ENCODE measurements at regions not wholly inside any gene's neighbourhood (a gene's known extent, or its start where the extent isn't known, plus 50 kb on each side); places are given as distances from the start of the nearest gene placed in this dataset.

DNA sequence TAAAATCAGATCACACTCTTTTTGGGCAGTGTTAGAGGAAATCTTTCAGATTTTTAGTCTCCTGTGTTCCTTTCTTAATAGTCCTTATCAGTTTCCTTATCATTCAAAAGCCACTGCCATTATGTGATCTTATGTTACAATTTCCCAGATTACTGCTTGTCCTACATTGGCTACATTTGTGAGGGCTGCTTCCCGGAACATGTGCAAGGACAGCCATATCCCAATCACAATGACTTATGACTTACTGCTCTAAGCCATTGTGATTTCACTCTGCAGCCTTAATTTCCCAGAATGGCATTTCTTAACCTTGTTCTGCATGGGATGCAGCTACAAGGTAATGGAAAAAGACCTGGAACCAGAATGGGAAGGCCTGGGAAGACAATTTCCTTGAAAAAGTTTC, 125.1 kb upstream of the PPP2R3A start:
- H3K9me3 ChIP-seq (ENCODE audit: low read length), result no peaks in the 10 kb centered on the region
- no peak overlapping the region for H3K4me2 ChIP-seq (ENCODE audit: low read length)
- no peaks in the 10 kb centered on the region for H3K79me2 ChIP-seq (ENCODE audit: insufficient read depth, low read depth, low read length)
- DNase-seq (ENCODE audit: low spot score), result no peak
- H3K27ac ChIP-seq (ENCODE audit: low read depth, low read length, poor library complexity, severe bottlenecking), result no peak overlapping the region
- no peaks in the 10 kb centered on the region for H3K4me1 ChIP-seq (ENCODE audit: insufficient read depth, low read length, poor library complexity, severe bottlenecking)
- intact Hi-C loops (cut with micrococcal nuclease; ENCODE audit: unreplicated experiment), result no loop called here
- TF ChIP-seq, protein P1, sequence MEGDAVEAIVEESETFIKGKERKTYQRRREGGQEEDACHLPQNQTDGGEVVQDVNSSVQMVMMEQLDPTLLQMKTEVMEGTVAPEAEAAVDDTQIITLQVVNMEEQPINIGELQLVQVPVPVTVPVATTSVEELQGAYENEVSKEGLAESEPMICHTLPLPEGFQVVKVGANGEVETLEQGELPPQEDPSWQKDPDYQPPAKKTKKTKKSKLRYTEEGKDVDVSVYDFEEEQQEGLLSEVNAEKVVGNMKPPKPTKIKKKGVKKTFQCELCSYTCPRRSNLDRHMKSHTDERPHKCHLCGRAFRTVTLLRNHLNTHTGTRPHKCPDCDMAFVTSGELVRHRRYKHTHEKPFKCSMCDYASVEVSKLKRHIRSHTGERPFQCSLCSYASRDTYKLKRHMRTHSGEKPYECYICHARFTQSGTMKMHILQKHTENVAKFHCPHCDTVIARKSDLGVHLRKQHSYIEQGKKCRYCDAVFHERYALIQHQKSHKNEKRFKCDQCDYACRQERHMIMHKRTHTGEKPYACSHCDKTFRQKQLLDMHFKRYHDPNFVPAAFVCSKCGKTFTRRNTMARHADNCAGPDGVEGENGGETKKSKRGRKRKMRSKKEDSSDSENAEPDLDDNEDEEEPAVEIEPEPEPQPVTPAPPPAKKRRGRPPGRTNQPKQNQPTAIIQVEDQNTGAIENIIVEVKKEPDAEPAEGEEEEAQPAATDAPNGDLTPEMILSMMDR (conservative IDR thresholded peaks at IDR 0.05; ENCODE audit: low read length), result no peak
- TF ChIP-seq EZH2phosphoT487 (IDR thresholded peaks at IDR 0.05; ENCODE audit: borderline replicate concordance, low read depth, low read length), result no peak
- BruUV-seq (replicated peaks), result no TSS peak
- H2AFZ ChIP-seq (ENCODE audit: low read length), result no peak overlapping the region
- no peak overlapping the region for H3K4me3 ChIP-seq (ENCODE audit: low read depth, low read length, poor library complexity, severe bottlenecking)
- ChIA-PET CTCF (ENCODE audit: unreplicated experiment) (no interaction called here), POLR2A (no interaction called here)
- no peaks in the 10 kb centered on the region for H3K36me3 ChIP-seq (ENCODE audit: insufficient read depth, low read length)
- H3K9me2 ChIP-seq (ENCODE audit: insufficient read depth, low read length), result no peaks in the 10 kb centered on the region
- no peaks in the 10 kb centered on the region for H4K20me1 ChIP-seq (ENCODE audit: insufficient read depth, low read length)

DNA sequence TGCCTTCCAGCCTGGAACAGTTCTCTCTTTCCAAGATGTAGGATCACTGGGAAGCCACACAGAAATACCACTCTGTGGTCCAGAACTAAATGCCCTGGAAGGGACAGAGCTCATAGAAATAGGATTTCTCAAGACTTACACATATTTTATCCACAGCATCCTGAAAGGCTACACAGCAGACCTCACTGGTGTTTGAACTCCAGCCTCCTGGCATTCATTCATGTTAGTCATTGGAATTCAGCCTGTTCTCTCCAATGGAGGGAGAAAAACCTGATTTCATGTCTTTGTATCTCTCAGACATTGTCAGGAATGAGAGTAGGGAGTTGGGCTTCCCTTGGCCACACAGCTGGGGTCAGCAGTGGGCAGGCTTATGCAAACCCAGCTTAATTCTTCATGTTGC, 121.1 kb upstream of the PPP2R3A start:
- Histone ChIP-seq H3K27ac (ENCODE audit: low read depth, low read length, poor library complexity, severe bottlenecking) (no peak overlapping the region), H2AFZ (ENCODE audit: low read length) (no peak overlapping the region), H4K20me1 (ENCODE audit: insufficient read depth, low read length) (no peaks in the 10 kb centered on the region), H3K4me1 (ENCODE audit: insufficient read depth, low read length, poor library complexity, severe bottlenecking) (no peaks in the 10 kb centered on the region), H3K9me2 (ENCODE audit: insufficient read depth, low read length) (no peaks in the 10 kb centered on the region), H3K79me2 (ENCODE audit: insufficient read depth, low read depth, low read length) (no peaks in the 10 kb centered on the region), H3K9me3 (ENCODE audit: low read length) (no peaks in the 10 kb centered on the region), H3K4me2 (ENCODE audit: low read length) (no peak overlapping the region), H3K4me3 (ENCODE audit: low read depth, low read length, poor library complexity, severe bottlenecking) (no peak overlapping the region), H3K36me3 (ENCODE audit: insufficient read depth, low read length) (no peaks in the 10 kb centered on the region)
- TF ChIP-seq, protein P1 (conservative IDR thresholded peaks at IDR 0.05; ENCODE audit: low read length), result no peak
- TF ChIP-seq EZH2phosphoT487 (IDR thresholded peaks at IDR 0.05; ENCODE audit: borderline replicate concordance, low read depth, low read length), result no peak
- ChIA-PET CTCF (ENCODE audit: unreplicated experiment) (no interaction called here), POLR2A (interaction anchor here (0.7 kb wide), 1 partner anchor 25 kb away, joined by 3 read pairs; no protein-coding TSS in a partner anchor)
- intact Hi-C loops (cut with micrococcal nuclease; ENCODE audit: unreplicated experiment), result no loop called here
- DNase-seq (ENCODE audit: low spot score), result no peak
- no TSS peak for BruUV-seq (replicated peaks)

DNA sequence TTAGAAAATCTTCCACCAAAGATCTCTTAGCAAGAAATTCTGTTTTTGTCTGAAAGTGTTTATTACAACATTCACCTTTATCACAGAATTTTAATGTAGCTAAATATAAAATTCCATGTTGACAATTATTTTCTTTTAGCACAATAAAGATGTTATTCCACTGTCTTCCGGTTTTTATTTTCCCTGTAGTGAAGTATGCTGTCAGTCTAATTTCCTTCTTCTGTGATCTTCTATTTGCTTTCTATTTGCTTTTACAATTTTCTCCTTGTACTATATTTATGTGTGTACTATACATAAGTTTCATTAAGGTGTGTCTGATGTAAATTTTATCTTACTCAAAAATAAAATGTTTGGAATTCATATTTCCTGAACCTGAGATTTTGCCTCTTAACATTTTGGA, 117.5 kb upstream of the PPP2R3A start:
- TF ChIP-seq, protein P1 (conservative IDR thresholded peaks at IDR 0.05; ENCODE audit: low read length), result no peak
- no peak for TF ChIP-seq EZH2phosphoT487 (IDR thresholded peaks at IDR 0.05; ENCODE audit: borderline replicate concordance, low read depth, low read length)
- intact Hi-C loops (cut with micrococcal nuclease; ENCODE audit: unreplicated experiment), result no loop called here
- Histone ChIP-seq H3K4me1 (ENCODE audit: insufficient read depth, low read length, poor library complexity, severe bottlenecking) (no peaks in the 10 kb centered on the region), H3K4me3 (ENCODE audit: low read depth, low read length, poor library complexity, severe bottlenecking) (no peak overlapping the region), H3K9me2 (ENCODE audit: insufficient read depth, low read length) (no peaks in the 10 kb centered on the region), H3K27ac (ENCODE audit: low read depth, low read length, poor library complexity, severe bottlenecking) (no peak overlapping the region), H2AFZ (ENCODE audit: low read length) (no peak overlapping the region), H3K79me2 (ENCODE audit: insufficient read depth, low read depth, low read length) (no peaks in the 10 kb centered on the region), H3K4me2 (ENCODE audit: low read length) (no peak overlapping the region), H4K20me1 (ENCODE audit: insufficient read depth, low read length) (no peaks in the 10 kb centered on the region; the same call in 1 of the 2 replicates), H3K36me3 (ENCODE audit: insufficient read depth, low read length) (no peaks in the 10 kb centered on the region), H3K9me3 (ENCODE audit: low read length) (no peaks in the 10 kb centered on the region)
- CTCF ChIA-PET (ENCODE audit: unreplicated experiment), result no interaction called here
- DNase-seq (ENCODE audit: low spot score), result no peak
- POLR2A ChIA-PET, result no interaction called here
- no TSS peak for BruUV-seq (replicated peaks)

Measured in OCI-LY7 (cell line).